ENCODE measurements at regions not wholly inside any gene's neighbourhood (a gene's known extent, or its start where the extent isn't known, plus 50 kb on each side); places are given as distances from the start of the nearest gene placed in this dataset.

DNA sequence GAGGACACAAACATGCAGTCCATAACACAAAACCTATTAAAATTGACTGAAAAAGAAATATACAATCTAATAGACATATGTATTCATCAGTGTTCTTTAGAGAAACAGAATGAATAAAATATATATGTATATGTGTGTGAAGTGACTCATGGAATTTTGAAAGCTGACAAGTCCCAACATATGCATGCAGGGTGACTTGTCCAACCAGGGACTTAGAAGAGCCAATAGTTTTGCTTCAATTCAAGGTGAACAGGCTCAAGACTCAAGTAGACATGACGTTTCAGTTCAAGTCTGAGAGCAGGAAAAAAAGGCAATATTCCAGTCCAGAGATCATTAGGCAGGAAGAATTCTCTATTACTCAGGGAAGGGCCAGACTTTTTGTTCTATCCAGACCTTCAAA, 271.2 kb upstream of the SETBP1 start:
- no peak overlapping the region for H3K27ac ChIP-seq (ENCODE audit: low read depth in 2 of 2, low read length in 2 of 2)
- no peaks in the 10 kb centered on the region for H3K27me3 ChIP-seq (ENCODE audit: control insufficient read depth, insufficient read depth, low read length)
- TF ChIP-seq, protein P1, sequence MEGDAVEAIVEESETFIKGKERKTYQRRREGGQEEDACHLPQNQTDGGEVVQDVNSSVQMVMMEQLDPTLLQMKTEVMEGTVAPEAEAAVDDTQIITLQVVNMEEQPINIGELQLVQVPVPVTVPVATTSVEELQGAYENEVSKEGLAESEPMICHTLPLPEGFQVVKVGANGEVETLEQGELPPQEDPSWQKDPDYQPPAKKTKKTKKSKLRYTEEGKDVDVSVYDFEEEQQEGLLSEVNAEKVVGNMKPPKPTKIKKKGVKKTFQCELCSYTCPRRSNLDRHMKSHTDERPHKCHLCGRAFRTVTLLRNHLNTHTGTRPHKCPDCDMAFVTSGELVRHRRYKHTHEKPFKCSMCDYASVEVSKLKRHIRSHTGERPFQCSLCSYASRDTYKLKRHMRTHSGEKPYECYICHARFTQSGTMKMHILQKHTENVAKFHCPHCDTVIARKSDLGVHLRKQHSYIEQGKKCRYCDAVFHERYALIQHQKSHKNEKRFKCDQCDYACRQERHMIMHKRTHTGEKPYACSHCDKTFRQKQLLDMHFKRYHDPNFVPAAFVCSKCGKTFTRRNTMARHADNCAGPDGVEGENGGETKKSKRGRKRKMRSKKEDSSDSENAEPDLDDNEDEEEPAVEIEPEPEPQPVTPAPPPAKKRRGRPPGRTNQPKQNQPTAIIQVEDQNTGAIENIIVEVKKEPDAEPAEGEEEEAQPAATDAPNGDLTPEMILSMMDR (IDR thresholded peaks at IDR 0.05; ENCODE audit: borderline replicate concordance, extremely low read depth, insufficient read depth) = no peak
- no peak overlapping the region for H3K4me3 ChIP-seq (ENCODE audit: low read length in 3 of 3)
- H3K9ac ChIP-seq (ENCODE audit: low read length in 3 of 3) = no peak overlapping the region
- DNase-seq (no peak), FAIRE-seq (no peak)
- no peaks in the 10 kb centered on the region for H3K9me3 ChIP-seq (ENCODE audit: control insufficient read depth in 2 of 3, insufficient read depth in 1 of 3, low read length in 3 of 3)
- intact Hi-C loops (cut with DNase I) = no loop called here
- H3K4me1 ChIP-seq (ENCODE audit: control insufficient read depth in 2 of 3, insufficient read depth in 2 of 3, low read depth in 1 of 3, low read length in 3 of 3) = no peaks in the 10 kb centered on the region
- H3K36me3 ChIP-seq (ENCODE audit: control insufficient read depth in 2 of 3, insufficient read depth in 3 of 3, low read length in 3 of 3) = no peaks in the 10 kb centered on the region

DNA sequence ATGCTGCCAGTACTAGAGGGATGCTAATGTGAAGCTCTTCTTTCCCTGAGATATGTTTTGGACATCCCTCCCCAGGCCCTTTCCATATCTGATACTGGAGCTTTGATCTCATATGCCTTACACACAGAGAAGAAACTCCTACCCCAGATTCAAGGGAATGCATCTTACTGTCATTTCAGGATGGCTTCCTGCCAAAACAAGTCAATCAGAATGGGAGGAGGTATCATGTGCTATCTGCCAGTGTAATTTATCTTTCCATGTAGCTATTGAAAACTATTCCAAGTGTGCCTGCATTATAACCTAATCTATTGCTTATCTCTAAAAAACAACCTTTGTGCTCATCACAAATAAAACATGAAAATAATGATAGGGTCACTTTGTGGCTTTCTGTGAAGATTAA, 269.9 kb upstream of the SETBP1 start:
- DNase-seq = no peak
- Histone ChIP-seq H3K27ac (ENCODE audit: low read depth in 2 of 2, low read length in 2 of 2) (no peak overlapping the region), H3K9ac (ENCODE audit: low read length in 3 of 3) (no peak overlapping the region), H3K9me3 (ENCODE audit: control insufficient read depth in 2 of 3, insufficient read depth in 1 of 3, low read length in 3 of 3) (no peaks in the 10 kb centered on the region), H3K4me1 (ENCODE audit: control insufficient read depth in 2 of 3, insufficient read depth in 2 of 3, low read depth in 1 of 3, low read length in 3 of 3) (no peaks in the 10 kb centered on the region), H3K4me3 (ENCODE audit: low read length in 3 of 3) (no peak overlapping the region), H3K36me3 (ENCODE audit: control insufficient read depth in 2 of 3, insufficient read depth in 3 of 3, low read length in 3 of 3) (no peaks in the 10 kb centered on the region), H3K27me3 (ENCODE audit: control insufficient read depth, insufficient read depth, low read length) (no peaks in the 10 kb centered on the region)
- TF ChIP-seq, protein P1 (IDR thresholded peaks at IDR 0.05; ENCODE audit: borderline replicate concordance, extremely low read depth, insufficient read depth) = no peak
- intact Hi-C loops (cut with DNase I) = no loop called here
- no peak for FAIRE-seq

DNA sequence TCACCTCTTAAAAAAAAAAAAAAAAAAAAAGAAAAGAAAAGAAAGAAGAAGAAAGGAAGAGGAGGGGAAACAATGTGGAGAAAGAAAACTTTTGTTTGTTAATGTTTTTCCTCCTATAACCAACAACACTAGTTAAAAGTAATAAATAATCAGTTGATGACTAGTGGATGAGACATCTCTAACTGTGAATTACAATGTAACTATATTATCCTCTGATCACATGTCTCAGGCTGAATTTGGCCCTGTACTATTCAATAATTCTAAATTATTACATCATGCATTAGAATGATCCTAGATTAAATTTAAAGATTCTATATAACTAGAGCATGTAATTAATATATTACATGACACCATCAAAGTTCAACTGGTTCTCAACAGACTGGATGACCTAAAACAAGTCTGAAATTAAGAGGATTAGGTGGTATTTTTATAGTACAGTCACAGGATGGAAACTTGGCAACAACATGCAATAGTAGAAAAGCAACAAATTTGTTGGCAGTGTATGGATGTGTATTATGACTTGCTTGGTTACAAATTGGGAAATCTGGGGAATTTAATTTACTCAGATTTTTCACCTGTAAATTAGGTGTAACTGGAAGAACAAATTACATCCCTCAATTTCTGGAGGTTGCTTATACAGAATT, 269.3 kb upstream of the SETBP1 start:
- no peaks in the 10 kb centered on the region for H3K9me3 ChIP-seq (ENCODE audit: control insufficient read depth in 2 of 3, insufficient read depth in 1 of 3, low read length in 3 of 3)
- no peak overlapping the region for H3K27ac ChIP-seq (ENCODE audit: low read depth in 2 of 2, low read length in 2 of 2)
- no peaks in the 10 kb centered on the region for H3K27me3 ChIP-seq (ENCODE audit: control insufficient read depth, insufficient read depth, low read length)
- FAIRE-seq = no peak
- H3K4me3 ChIP-seq (ENCODE audit: low read length in 3 of 3) = no peak overlapping the region
- no peaks in the 10 kb centered on the region for H3K36me3 ChIP-seq (ENCODE audit: control insufficient read depth in 2 of 3, insufficient read depth in 3 of 3, low read length in 3 of 3)
- intact Hi-C loops (cut with DNase I) = no loop called here
- TF ChIP-seq, protein P1 (IDR thresholded peaks at IDR 0.05; ENCODE audit: borderline replicate concordance, extremely low read depth, insufficient read depth) = no peak
- no peak overlapping the region for H3K9ac ChIP-seq (ENCODE audit: low read length in 3 of 3)
- H3K4me1 ChIP-seq (ENCODE audit: control insufficient read depth in 2 of 3, insufficient read depth in 2 of 3, low read depth in 1 of 3, low read length in 3 of 3) = no peaks in the 10 kb centered on the region
- DNase-seq = no peak

DNA sequence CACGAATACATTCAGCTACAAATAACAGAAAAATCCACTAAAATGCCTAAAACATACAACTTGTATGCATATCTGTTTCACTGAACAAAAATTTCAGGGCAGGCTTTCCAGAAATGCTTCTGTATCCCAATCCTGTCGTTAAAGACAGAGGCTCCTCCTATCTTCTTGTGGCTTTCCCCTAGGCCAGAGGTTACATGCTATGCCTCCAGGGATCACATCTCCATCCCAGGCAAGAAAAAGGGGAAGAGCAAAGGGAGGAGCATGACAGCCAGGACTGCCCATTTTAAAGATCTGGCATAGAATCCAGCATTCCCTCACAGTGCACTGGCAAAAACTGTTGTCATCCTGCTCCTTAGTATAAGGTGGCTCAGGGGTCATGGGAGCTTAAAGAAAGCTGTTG, 268.7 kb upstream of the SETBP1 start:
- H3K27me3 ChIP-seq (ENCODE audit: control insufficient read depth, insufficient read depth, low read length) = no peaks in the 10 kb centered on the region
- no peak overlapping the region for H3K9ac ChIP-seq (ENCODE audit: low read length in 3 of 3)
- FAIRE-seq = no peak
- H3K36me3 ChIP-seq (ENCODE audit: control insufficient read depth in 2 of 3, insufficient read depth in 3 of 3, low read length in 3 of 3) = no peaks in the 10 kb centered on the region
- no peak for DNase-seq
- H3K4me1 ChIP-seq (ENCODE audit: control insufficient read depth in 2 of 3, insufficient read depth in 2 of 3, low read depth in 1 of 3, low read length in 3 of 3) = no peaks in the 10 kb centered on the region
- H3K27ac ChIP-seq (ENCODE audit: low read depth in 2 of 2, low read length in 2 of 2) = no peak overlapping the region
- intact Hi-C loops (cut with DNase I) = no loop called here
- H3K4me3 ChIP-seq (ENCODE audit: low read length in 3 of 3) = no peak overlapping the region
- TF ChIP-seq, protein P1 (IDR thresholded peaks at IDR 0.05; ENCODE audit: borderline replicate concordance, extremely low read depth, insufficient read depth) = no peak
- H3K9me3 ChIP-seq (ENCODE audit: control insufficient read depth in 2 of 3, insufficient read depth in 1 of 3, low read length in 3 of 3) = no peaks in the 10 kb centered on the region

Measured in kidney (tissue), 13 donors.